WERI-Rb-1 (cell line): ENCODE measurements at regions not wholly inside any gene's neighbourhood (a gene's known extent, or its start where the extent isn't known, plus 50 kb on each side); places are given as distances from the start of the nearest gene placed in this dataset.

ENCODE experiments used
- DNase-seq: peaks from one replicate; pipeline ENCODE4 v3.0.0-alpha.2; 2020
- H3K27ac ChIP-seq: fragments of 250-450 bp; sonication (Bioruptor Pico); 2 replicates; pipeline ENCODE4 v1.5.1; 2020; ENCODE audit warnings: mild to moderate bottlenecking, moderate library complexity
- H3K27me3 ChIP-seq: fragments of 250-450 bp; sonication (Bioruptor Pico); 2 replicates; pipeline ENCODE4 v1.5.1; 2021; ENCODE audit warnings: mild to moderate bottlenecking, low read depth, moderate library complexity; ENCODE audit not compliant: insufficient read depth, severe bottlenecking
- H3K36me3 ChIP-seq: fragments of 250-450 bp; sonication (Bioruptor Pico); 2 replicates; pipeline ENCODE4 v1.5.1; 2020; ENCODE audit warnings: mild to moderate bottlenecking, moderate library complexity
- H3K4me3 ChIP-seq: 2 replicates; pipeline ENCODE4 v1.5.1; 2011; ENCODE audit warnings: low read depth, mild to moderate bottlenecking, control low read depth, low read length
- H3K9me3 ChIP-seq: fragments of 250-450 bp; sonication (Bioruptor Pico); 2 replicates; pipeline ENCODE4 v1.5.1; 2021; ENCODE audit warnings: mild to moderate bottlenecking, moderate library complexity; ENCODE audit not compliant: severe bottlenecking
- TF ChIP-seq, protein P1 (sequence below): IDR thresholded peaks from 2 replicates; pipeline ENCODE4 v1.5.1; 2011; ENCODE audit warnings: low read depth, mild to moderate bottlenecking, control low read depth, inconsistent platforms, low read length

DNA sequence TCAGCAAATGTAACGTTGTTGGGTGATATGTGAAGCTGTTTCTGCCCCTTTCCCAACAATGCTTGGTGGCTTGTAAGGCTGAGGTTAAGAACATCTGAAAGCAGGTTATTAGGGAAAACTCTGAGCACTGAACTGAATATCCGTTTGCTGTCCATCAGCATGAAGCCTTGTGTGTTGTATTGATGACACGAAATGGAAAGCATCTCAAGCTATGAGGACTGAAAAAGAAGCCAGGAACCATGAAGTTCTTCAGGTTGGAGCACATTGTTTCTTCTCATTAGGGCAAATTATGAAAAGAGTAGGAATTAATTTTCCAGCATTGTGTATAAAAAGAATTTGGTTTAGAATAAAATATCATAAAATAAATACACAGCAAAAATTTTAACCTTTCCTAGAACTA, 106.8 kb downstream of the IZUMO3 start:
- peaks cover 3% of the 10 kb centered on the region for H3K27me3 ChIP-seq
- H3K4me3 ChIP-seq, result no peak overlapping the region
- TF ChIP-seq, protein P1, sequence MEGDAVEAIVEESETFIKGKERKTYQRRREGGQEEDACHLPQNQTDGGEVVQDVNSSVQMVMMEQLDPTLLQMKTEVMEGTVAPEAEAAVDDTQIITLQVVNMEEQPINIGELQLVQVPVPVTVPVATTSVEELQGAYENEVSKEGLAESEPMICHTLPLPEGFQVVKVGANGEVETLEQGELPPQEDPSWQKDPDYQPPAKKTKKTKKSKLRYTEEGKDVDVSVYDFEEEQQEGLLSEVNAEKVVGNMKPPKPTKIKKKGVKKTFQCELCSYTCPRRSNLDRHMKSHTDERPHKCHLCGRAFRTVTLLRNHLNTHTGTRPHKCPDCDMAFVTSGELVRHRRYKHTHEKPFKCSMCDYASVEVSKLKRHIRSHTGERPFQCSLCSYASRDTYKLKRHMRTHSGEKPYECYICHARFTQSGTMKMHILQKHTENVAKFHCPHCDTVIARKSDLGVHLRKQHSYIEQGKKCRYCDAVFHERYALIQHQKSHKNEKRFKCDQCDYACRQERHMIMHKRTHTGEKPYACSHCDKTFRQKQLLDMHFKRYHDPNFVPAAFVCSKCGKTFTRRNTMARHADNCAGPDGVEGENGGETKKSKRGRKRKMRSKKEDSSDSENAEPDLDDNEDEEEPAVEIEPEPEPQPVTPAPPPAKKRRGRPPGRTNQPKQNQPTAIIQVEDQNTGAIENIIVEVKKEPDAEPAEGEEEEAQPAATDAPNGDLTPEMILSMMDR, result no peak
- H3K27ac ChIP-seq, result no peak overlapping the region
- no peak for DNase-seq
- no peaks in the 10 kb centered on the region for H3K36me3 ChIP-seq
- H3K9me3 ChIP-seq, result no peaks in the 10 kb centered on the region

DNA sequence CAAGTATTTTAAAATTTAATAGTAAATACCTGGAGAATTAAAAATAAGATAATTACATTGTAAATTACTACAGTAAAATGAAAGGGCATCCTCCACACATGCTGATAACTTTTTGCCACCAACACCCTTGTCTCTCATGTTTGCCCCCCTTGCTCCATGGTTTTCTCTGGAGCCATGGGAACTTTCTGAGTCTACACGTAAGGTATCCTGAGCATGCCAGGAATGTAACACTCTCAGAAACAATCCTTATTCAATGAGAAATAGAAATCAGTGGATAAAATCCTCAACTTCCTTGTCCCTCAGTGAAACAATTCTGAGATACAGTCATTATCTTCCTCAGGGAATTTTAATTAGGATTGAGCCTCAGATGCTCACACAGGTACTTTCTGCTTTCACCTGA, 108.9 kb downstream of the IZUMO3 start:
- TF ChIP-seq, protein P1, result no peak
- Histone ChIP-seq H3K27me3 (no peaks in the 10 kb centered on the region), H3K9me3 (no peaks in the 10 kb centered on the region), H3K36me3 (no peaks in the 10 kb centered on the region), H3K4me3 (no peak overlapping the region), H3K27ac (no peak overlapping the region)
- DNase-seq, result no peak

DNA sequence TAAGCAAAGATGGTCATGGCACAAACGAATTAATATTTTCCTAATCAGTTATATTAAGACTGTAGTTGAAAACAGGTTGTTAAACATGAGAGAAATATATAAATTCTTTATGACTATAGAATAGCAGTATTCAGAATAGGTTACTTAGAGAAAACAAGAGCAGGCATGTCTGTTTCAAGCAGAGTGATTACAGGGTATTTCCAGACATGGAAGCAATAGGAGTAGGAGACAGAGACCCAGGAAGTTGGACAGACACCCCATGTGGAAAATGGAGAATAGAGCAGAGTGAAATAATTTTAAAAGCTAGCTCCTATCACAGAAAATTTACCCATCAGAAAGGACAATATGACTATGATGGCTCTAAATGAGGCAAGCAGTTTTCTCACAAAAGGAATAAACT, 111.5 kb downstream of the IZUMO3 start:
- TF ChIP-seq, protein P1, result no peak
- DNase-seq, result no peak
- Histone ChIP-seq H3K27ac (no peak overlapping the region), H3K27me3 (no peaks in the 10 kb centered on the region), H3K4me3 (no peak overlapping the region), H3K36me3 (no peaks in the 10 kb centered on the region), H3K9me3 (no peaks in the 10 kb centered on the region)

- DNase-seq, result no peak
Measured at GRCh38 chr9:24416136-24416535, 129.6 kb downstream of the IZUMO3 start.

DNA sequence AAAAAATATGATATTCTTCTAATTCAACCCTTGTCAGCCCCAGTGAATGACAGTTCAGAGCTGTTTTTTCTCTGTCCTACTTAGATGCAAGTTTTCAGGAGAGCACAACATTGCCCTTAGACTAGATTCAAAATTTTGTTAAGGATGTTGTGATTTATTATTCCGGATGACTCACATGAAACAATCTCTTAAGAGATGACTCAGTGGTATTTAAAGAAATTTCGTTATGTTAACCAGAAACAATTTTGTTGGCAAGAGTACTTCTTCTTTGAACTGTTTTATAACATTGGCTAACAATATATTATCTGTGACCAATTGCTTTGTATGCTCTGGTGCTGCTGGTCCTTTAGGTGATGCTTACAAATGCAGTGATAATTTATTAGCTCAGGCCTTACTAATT, 132.0 kb downstream of the IZUMO3 start:
- TF ChIP-seq, protein P1, result no peak
- Histone ChIP-seq H3K27me3 (no peaks in the 10 kb centered on the region), H3K9me3 (no peaks in the 10 kb centered on the region), H3K36me3 (no peaks in the 10 kb centered on the region), H3K27ac (no peak overlapping the region), H3K4me3 (no peak overlapping the region)
- no peak for DNase-seq

More at GRCh38 chr9:24416136-24416535, 129.6 kb downstream of the IZUMO3 start:
- TF ChIP-seq, protein P1, result no peak
- Histone ChIP-seq H3K36me3 (no peaks in the 10 kb centered on the region), H3K27ac (no peak overlapping the region), H3K27me3 (no peaks in the 10 kb centered on the region), H3K9me3 (no peaks in the 10 kb centered on the region), H3K4me3 (no peak overlapping the region)

DNA sequence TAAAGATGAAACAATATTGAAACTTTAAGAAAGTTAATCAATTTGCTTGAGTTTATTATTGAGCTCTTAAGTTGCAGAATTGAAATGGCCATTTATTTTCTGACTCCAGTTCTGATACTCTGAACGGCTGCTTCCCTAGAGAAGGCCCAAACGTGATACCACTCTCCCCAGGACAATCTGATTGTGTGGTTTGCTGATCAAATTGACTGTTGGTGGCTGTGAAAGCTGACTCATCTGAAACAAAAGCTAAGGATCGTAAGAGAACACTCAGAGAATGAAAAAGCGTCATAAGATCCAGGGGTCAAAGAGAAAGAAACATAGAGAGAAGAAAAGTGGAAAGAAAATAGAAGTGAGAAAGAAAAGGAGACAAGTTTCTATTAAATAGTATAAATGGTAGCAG, 147.2 kb downstream of the IZUMO3 start:
- DNase-seq, result no peak
- Histone ChIP-seq H3K27ac (no peak overlapping the region), H3K36me3 (no peaks in the 10 kb centered on the region), H3K27me3 (no peaks in the 10 kb centered on the region), H3K4me3 (no peak overlapping the region), H3K9me3 (no peaks in the 10 kb centered on the region)
- TF ChIP-seq, protein P1, result no peak
